PC-3 (cell line): ENCODE measurements at regions not wholly inside any gene's neighbourhood (a gene's known extent, or its start where the extent isn't known, plus 50 kb on each side); places are given as distances from the start of the nearest gene placed in this dataset.

Experiments used
- CTCF ChIP-seq: fragments of 300-600 bp; sonication (generic); conservative IDR thresholded peaks from 2 replicates; pipeline ENCODE4 v1.5.1; 2017; ENCODE audit warnings: antibody characterized with exemption, low read depth, mild to moderate bottlenecking, low read length
- EZH2 ChIP-seq: fragments of 300-600 bp; sonication (generic); IDR thresholded peaks from one replicate; pipeline ENCODE4 v1.6.1; 2017; ENCODE audit warnings: antibody characterized with exemption, mild to moderate bottlenecking, low read length; ENCODE audit not compliant: unreplicated experiment
- EZH2phosphoT487 ChIP-seq: fragments of 300-600 bp; sonication (generic); IDR thresholded peaks from 2 replicates; pipeline ENCODE4 v1.6.1; 2018; ENCODE audit warnings: mild to moderate bottlenecking, antibody characterized with exemption, low read length, borderline replicate concordance

- TF ChIP-seq CTCF, result no peak
- no peak for TF ChIP-seq EZH2
- no peak for TF ChIP-seq EZH2phosphoT487
Measured at GRCh38 chr1:82451191-82451590, 650.5 kb downstream of the ADGRL2 start.
